ENCODE measurements at regions not wholly inside any gene's neighbourhood (a gene's known extent, or its start where the extent isn't known, plus 50 kb on each side); places are given as distances from the start of the nearest gene placed in this dataset.

DNA sequence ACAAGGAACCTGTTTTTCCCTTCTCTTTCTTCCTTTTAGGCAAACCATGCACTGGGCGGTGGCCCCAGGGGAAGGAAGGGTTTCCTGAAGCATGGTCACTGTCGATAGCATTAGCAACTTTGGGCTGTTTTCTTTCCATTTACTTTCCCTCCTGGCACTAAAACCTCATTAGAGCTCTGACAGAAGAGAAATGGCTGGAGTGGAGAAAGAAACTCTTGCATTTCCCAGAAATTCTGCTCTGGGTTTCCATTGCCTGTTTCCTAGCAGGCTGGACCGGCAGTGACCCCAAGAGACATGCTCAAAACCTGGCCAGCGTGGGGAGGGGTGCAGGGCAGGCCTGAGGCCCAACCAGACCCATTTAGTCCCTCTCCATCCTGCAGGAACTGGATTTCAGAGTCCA is 230.7 kb upstream of the CCL2 start:
- TF ChIP-seq GATA2 (IDR thresholded peaks at IDR 0.05; ENCODE audit: low read depth, low read length) (no peak), GATA3 (IDR thresholded peaks at IDR 0.05; ENCODE audit: low read depth, low read length) (no peak)
